ENCODE measurements at regions not wholly inside any gene's neighbourhood (a gene's known extent, or its start where the extent isn't known, plus 50 kb on each side); places are given as distances from the start of the nearest gene placed in this dataset.

GRCh38 chrX:80207327-80207726 is 192.8 kb downstream of the TBX22 start:
- Histone ChIP-seq H3K4me2 (ENCODE audit: insufficient read depth, low read length) (no peak overlapping the region), H3K27ac (ENCODE audit: insufficient read depth, low read depth, low read length) (no peak overlapping the region), H3K79me2 (ENCODE audit: control insufficient read depth, insufficient read depth, low read length) (no peaks in the 10 kb centered on the region), H3K9me1 (replicated peaks; ENCODE audit: control insufficient read depth, extremely low read depth, insufficient read depth, low read length) (no peaks in the 10 kb centered on the region), H3K36me3 (ENCODE audit: control insufficient read depth in 2 of 2, extremely low read depth in 1 of 2, insufficient read depth in 2 of 2, low read length in 2 of 2) (no peaks in the 10 kb centered on the region), H3K9ac (replicated peaks; ENCODE audit: extremely low read depth, insufficient read depth, low read length) (no peak overlapping the region), H3K4me1 (ENCODE audit: control insufficient read depth, extremely low read depth, insufficient read depth, low read length) (no peaks in the 10 kb centered on the region), H4K20me1 (replicated peaks; ENCODE audit: control insufficient read depth, extremely low read depth, insufficient read depth, low read length) (no peaks in the 10 kb centered on the region), H3K27me3 (ENCODE audit: control insufficient read depth in 2 of 2, insufficient read depth in 2 of 2, low read length in 2 of 2) (no peaks in the 10 kb centered on the region), H3K9me3 (replicated peaks; ENCODE audit: control insufficient read depth, insufficient read depth, low read length) (no peaks in the 10 kb centered on the region), H3K4me3 (replicated peaks in 1 of 3; ENCODE audit: insufficient read depth in 1 of 3, low read depth in 1 of 3, low read length in 3 of 3) (no peak overlapping the region), H2AFZ (ENCODE audit: low read depth, low read length) (no peak overlapping the region)
- POLR2A ChIA-PET: no interaction called here
- BruUV-seq (replicated peaks): no TSS peak
- intact Hi-C loops (cut with micrococcal nuclease) (no loop called here), dilution Hi-C loops (cut with MboI; ENCODE audit: extremely low pct_ligation_motif_present, low sequenced_read_pairs) (no loop called here)
- no peak for TF ChIP-seq FOS (IDR thresholded peaks at IDR 0.05; ENCODE audit: borderline replicate concordance, insufficient read depth, low read length)
- TF ChIP-seq POLR2A (IDR thresholded peaks at IDR 0.05; ENCODE audit: low read depth, low read length): no peak
- TF ChIP-seq POLR2AphosphoS5 (IDR thresholded peaks at IDR 0.05; ENCODE audit: insufficient read depth, low read depth, low read length): no peak
- DNase-seq (ENCODE audit: low read depth, low spot score) (no peak), FAIRE-seq (no peak)
- CTCF ChIA-PET: no interaction called here

- ChIA-PET CTCF (no interaction called here), POLR2A (no interaction called here)
- H3K9me1 ChIP-seq (replicated peaks; ENCODE audit: control insufficient read depth, extremely low read depth, insufficient read depth, low read length): no peaks in the 10 kb centered on the region
- no peak for FAIRE-seq
- dilution Hi-C loops (cut with MboI; ENCODE audit: extremely low pct_ligation_motif_present, low sequenced_read_pairs) (no loop called here), intact Hi-C loops (cut with micrococcal nuclease) (no loop called here)
- no peak overlapping the region for H3K9ac ChIP-seq (replicated peaks; ENCODE audit: extremely low read depth, insufficient read depth, low read length)
- H3K4me2 ChIP-seq (ENCODE audit: insufficient read depth, low read length): no peak overlapping the region
- H3K36me3 ChIP-seq (ENCODE audit: control insufficient read depth in 2 of 2, extremely low read depth in 1 of 2, insufficient read depth in 2 of 2, low read length in 2 of 2): no peaks in the 10 kb centered on the region
- no peak overlapping the region for H3K4me3 ChIP-seq (replicated peaks in 1 of 3; ENCODE audit: insufficient read depth in 1 of 3, low read depth in 1 of 3, low read length in 3 of 3)
- no peak overlapping the region for H2AFZ ChIP-seq (ENCODE audit: low read depth, low read length)
- BruUV-seq (replicated peaks): no TSS peak
- no peak overlapping the region for H3K27ac ChIP-seq (ENCODE audit: insufficient read depth, low read depth, low read length)
- no peaks in the 10 kb centered on the region for H3K9me3 ChIP-seq (replicated peaks; ENCODE audit: control insufficient read depth, insufficient read depth, low read length)
- H3K27me3 ChIP-seq (ENCODE audit: control insufficient read depth in 2 of 2, insufficient read depth in 2 of 2, low read length in 2 of 2): no peaks in the 10 kb centered on the region
- no peak for TF ChIP-seq JUN (IDR thresholded peaks at IDR 0.05; ENCODE audit: borderline replicate concordance, insufficient read depth, insufficient read length, low read depth)
- no peak for TF ChIP-seq GATA2 (IDR thresholded peaks at IDR 0.05; ENCODE audit: insufficient read depth, insufficient read length, low read depth, low read length)
- no peaks in the 10 kb centered on the region for H3K4me1 ChIP-seq (ENCODE audit: control insufficient read depth, extremely low read depth, insufficient read depth, low read length)
- no peak for DNase-seq (ENCODE audit: low read depth, low spot score)
- H3K79me2 ChIP-seq (ENCODE audit: control insufficient read depth, insufficient read depth, low read length): no peaks in the 10 kb centered on the region
- no peaks in the 10 kb centered on the region for H4K20me1 ChIP-seq (replicated peaks; ENCODE audit: control insufficient read depth, extremely low read depth, insufficient read depth, low read length)
These were observed 201.5 kb downstream of the TBX22 start for GRCh38 chrX:80216086-80216485.
